Cardiac fibroblast (primary cell): ENCODE measurements at regions not wholly inside any gene's neighbourhood (a gene's known extent, or its start where the extent isn't known, plus 50 kb on each side); places are given as distances from the start of the nearest gene placed in this dataset.
"Not testable (repeated sequence)": the region's sequence is repeated elsewhere in the genome, so short reads cannot be mapped to it uniquely, and the experiment has no call there.

ENCODE experiments used
- DNase-seq, 2 donors: peaks; one replicate each; pipeline versions ENCODE4 v3.0.0 to v3.0.0-alpha.2; 2010; ENCODE audit warnings: low read depth in 2 of 2
- H3K4me3 ChIP-seq, 2 donors: replicated peaks in 1 of 2; 1 replicate in 1 of 2; 2 replicates in 1 of 2; pipeline ENCODE4 v1.5.1; 2011; ENCODE audit warnings: low read depth in 2 of 2, low read length in 2 of 2, mild to moderate bottlenecking in 2 of 2, moderate library complexity in 1 of 2
- CTCF ChIP-seq: IDR thresholded peaks from one replicate; pipeline ENCODE4 v1.5.1; 2011; ENCODE audit warnings: low read depth, mild to moderate bottlenecking, low read length, inconsistent platforms

GRCh38 chr3:106348139-106348690 is 479.4 kb upstream of the CBLB start:
- no peak overlapping the region for H3K4me3 ChIP-seq
- TF ChIP-seq CTCF = no peak
- DNase-seq = no peak

GRCh38 chr3:106349191-106349881 is 480.5 kb upstream of the CBLB start:
- DNase-seq = peak in 1 of 2 donors; percentile 3
- TF ChIP-seq CTCF = no peak
- no peak overlapping the region for H3K4me3 ChIP-seq

- no peak overlapping the region for H3K4me3 ChIP-seq
- DNase-seq = no peak
- no peak for TF ChIP-seq CTCF
These were observed 487.1 kb upstream of the CBLB start for GRCh38 chr3:106355873-106356272.

GRCh38 chr3:106359692-106360091 is 490.9 kb upstream of the CBLB start:
- TF ChIP-seq CTCF = no peak
- H3K4me3 ChIP-seq = no peak overlapping the region
- DNase-seq = no peak

- H3K4me3 ChIP-seq, DNase-seq: not testable (repeated sequence)
These were observed 492.1 kb upstream of the CBLB start for GRCh38 chr3:106360901-106361300.

- DNase-seq = no peak
- H3K4me3 ChIP-seq = no peak overlapping the region
- no peak for TF ChIP-seq CTCF
These were observed 495.7 kb upstream of the CBLB start for GRCh38 chr3:106364477-106364876.

GRCh38 chr3:106365061-106365691 is 496.4 kb upstream of the CBLB start:
- no peak overlapping the region for H3K4me3 ChIP-seq
- no peak for TF ChIP-seq CTCF
- no peak for DNase-seq
